Kidney epithelial cell (primary cell): ENCODE measurements at regions not wholly inside any gene's neighbourhood (a gene's known extent, or its start where the extent isn't known, plus 50 kb on each side); places are given as distances from the start of the nearest gene placed in this dataset.

Experiments used
- DNase-seq: peaks from one replicate; pipeline ENCODE4 v3.0.0-alpha.2; 2010; ENCODE audit warnings: low read depth
- H3K27me3 ChIP-seq: 2 replicates; pipeline ENCODE4 v1.6.0; 2011; ENCODE audit warnings: low read length; ENCODE audit not compliant: control insufficient read depth, insufficient read depth
- H3K36me3 ChIP-seq: 2 replicates; pipeline ENCODE4 v1.5.1; 2011; ENCODE audit warnings: low read length; ENCODE audit not compliant: control insufficient read depth, insufficient read depth
- H3K4me3 ChIP-seq: 2 replicates; pipeline ENCODE4 v1.5.1; 2011; ENCODE audit warnings: low read depth, mild to moderate bottlenecking, control low read depth, low read length
- CTCF ChIP-seq: IDR thresholded peaks from 2 replicates; pipeline ENCODE4 v1.5.1; 2011; ENCODE audit warnings: mild to moderate bottlenecking, moderate library complexity, low read length, control low read depth, inconsistent platforms; ENCODE audit not compliant: insufficient read depth, poor library complexity, severe bottlenecking

- no peak for DNase-seq
- Histone ChIP-seq H3K27me3 (no peaks in the 10 kb centered on the region), H3K36me3 (no peaks in the 10 kb centered on the region), H3K4me3 (no peak overlapping the region)
- TF ChIP-seq CTCF, result no peak
Observed at GRCh38 chr2:8571792-8572499, 109.9 kb upstream of the ID2 start.

GRCh38 chr2:8572712-8573233, 109.1 kb upstream of the ID2 start:
- no peaks in the 10 kb centered on the region for H3K27me3 ChIP-seq
- no peak for TF ChIP-seq CTCF
- H3K4me3 ChIP-seq, result no peak overlapping the region
- H3K36me3 ChIP-seq, result no peaks in the 10 kb centered on the region
- DNase-seq, result no peak

- no peak for DNase-seq
- H3K4me3 ChIP-seq, result no peak overlapping the region
- no peak for TF ChIP-seq CTCF
- no peaks in the 10 kb centered on the region for H3K36me3 ChIP-seq
- H3K27me3 ChIP-seq, result no peaks in the 10 kb centered on the region
Observed at GRCh38 chr2:8573234-8573941, 108.5 kb upstream of the ID2 start.

GRCh38 chr2:8573942-8574195, 108.0 kb upstream of the ID2 start:
- no peaks in the 10 kb centered on the region for H3K36me3 ChIP-seq
- no peaks in the 10 kb centered on the region for H3K27me3 ChIP-seq
- TF ChIP-seq CTCF, result no peak
- DNase-seq, result no peak
- no peak overlapping the region for H3K4me3 ChIP-seq

- no peaks in the 10 kb centered on the region for H3K36me3 ChIP-seq
- no peak overlapping the region for H3K4me3 ChIP-seq
- TF ChIP-seq CTCF, result no peak
- no peaks in the 10 kb centered on the region for H3K27me3 ChIP-seq
- no peak for DNase-seq
Observed at GRCh38 chr2:8574196-8575037, 107.4 kb upstream of the ID2 start.
